GM11168 (cell line): ENCODE measurements at regions not wholly inside any gene's neighbourhood (a gene's known extent, or its start where the extent isn't known, plus 50 kb on each side); places are given as distances from the start of the nearest gene placed in this dataset.

ENCODE experiments used
- in situ Hi-C: fragments of 300-500 bp; cut with MboI; formaldehyde crosslinking; loops from one replicate; pipeline ENCODE4 v1.12.0; 2022; ENCODE audit warnings: low sequenced_read_pairs; ENCODE audit not compliant: unreplicated experiment

GRCh38 chr6:148244217-148244935 is 98.3 kb upstream of the SASH1 start:
- in situ Hi-C loops, result no loop called here

DNA sequence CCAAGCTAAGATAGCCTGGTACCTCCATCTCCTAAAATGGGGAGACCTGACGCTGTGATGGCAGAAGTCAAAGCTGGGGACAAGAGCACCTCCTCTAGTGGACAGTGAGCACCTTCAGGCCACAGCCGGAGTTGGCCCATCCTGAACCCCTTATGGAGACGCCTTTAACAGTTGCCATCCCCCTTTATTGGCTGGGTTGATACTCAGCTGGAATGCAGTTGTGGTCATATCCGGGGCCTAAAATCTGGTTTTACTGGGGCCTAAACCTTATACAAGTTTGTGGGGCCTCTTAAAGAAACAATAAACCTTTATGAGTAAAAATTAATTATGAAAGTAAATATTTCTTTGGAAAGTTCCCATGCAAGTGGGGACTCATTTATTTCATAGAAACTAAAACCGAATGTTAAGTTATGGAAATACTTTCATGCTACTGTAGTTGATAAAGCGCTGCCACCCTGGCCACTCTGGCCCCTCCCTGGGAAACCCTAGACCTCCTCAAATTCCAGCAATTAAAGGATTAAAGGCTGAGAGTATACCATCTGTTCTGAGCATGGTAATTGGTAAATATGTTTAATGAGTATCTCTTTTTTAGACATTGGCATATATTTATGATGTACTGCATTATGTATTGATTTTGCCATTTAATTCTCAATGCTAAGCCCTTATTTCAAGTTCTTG is 95.1 kb upstream of the SASH1 start:
- in situ Hi-C loops, result no loop called here

- in situ Hi-C loops, result no loop called here
These were observed 93.5 kb upstream of the SASH1 start for GRCh38 chr6:148249160-148249559.

- in situ Hi-C loops, result no loop called here
These were observed 92.8 kb upstream of the SASH1 start for GRCh38 chr6:148249679-148250375.

DNA sequence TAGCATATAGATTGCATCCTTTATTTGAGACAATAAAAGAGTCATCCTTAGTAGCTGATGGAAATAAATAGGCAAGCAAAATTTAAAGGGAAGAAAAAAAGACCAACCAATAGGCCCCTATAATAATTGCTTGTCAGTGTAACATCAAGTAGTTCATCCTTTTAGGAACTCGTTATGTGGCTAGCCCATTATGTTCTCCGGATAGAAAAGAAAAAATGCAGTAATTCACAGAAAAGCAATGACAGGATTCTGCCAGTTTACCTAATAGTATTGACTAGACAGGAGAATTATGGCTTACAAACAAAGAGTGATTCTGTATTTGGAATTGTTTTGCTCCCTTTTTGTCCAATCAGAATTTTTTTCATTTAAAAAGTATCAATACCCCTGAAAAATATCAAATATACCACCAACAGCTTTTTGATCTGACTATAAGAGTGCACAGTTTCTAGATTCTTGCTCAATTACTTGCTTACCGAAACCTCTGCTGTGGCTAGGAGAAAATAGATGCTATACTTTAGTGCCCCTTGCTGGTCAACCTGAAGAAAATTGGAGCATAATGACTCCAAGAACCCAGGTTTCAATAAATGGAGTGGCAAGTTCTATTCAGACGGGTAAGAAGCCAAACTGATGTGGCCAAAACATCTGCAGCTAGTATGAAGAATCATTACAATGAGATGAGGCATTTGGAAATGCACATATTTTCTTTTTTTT is 91.5 kb upstream of the SASH1 start:
- in situ Hi-C loops, result no loop called here

DNA sequence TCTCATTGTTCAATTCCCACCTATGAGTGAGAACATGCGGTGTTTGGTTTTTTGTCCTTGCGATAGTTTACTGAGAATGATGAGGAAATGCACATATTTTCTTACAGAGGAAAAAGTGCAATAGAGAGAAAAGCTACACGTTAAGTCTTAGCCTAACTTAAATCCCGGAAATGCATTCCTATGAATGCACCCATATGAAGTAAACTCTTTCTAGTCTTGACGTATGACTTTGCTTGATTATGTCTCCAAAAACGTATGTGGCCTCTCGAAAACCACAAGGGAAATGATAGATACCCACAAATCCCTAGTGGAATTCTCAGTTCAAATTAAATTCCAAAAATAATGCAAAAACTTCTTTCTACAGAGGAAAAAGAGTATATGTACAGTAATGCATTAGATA is 90.7 kb upstream of the SASH1 start:
- in situ Hi-C loops, result no loop called here

- in situ Hi-C loops, result no loop called here
These were observed 84.8 kb upstream of the SASH1 start for GRCh38 chr6:148257810-148258209.

DNA sequence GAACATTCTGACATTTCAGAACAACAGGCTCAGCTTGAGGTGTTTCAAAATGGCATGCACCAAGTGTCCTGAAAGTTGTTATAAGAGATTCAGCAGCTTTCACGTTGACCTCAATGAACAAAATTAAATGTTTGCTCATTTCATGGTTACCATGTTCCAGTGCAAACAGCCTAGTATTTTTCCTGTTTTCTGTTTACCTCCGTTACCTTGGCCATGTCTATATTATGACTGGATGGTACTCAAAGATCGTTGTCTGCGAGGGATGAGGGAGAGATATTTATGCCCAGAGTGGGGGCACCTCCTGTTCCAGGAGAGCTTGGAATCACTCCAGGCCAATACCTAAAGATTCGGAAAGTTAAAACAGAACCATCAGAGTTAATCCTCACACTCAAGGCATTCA is 83.8 kb upstream of the SASH1 start:
- in situ Hi-C loops, result no loop called here

DNA sequence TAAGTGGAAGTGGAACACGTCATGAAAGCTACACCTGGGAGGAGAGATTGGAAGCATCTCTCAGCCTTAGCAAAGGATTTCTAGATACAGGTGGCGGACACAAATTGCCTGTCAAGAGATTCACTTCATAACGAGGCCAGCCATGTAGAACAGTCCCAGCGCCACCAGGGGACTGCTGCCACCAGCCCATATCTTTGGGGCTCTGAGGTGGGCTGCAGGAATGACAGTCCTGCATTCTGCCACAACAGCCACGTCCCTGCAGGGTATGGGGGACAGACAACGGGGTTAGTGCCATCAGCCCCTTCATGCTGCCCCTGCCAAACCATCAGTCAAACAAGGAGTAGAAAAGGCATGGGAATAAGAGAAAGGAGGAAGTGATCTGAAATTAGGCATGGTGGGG is 81.2 kb upstream of the SASH1 start:
- in situ Hi-C loops, result no loop called here

DNA sequence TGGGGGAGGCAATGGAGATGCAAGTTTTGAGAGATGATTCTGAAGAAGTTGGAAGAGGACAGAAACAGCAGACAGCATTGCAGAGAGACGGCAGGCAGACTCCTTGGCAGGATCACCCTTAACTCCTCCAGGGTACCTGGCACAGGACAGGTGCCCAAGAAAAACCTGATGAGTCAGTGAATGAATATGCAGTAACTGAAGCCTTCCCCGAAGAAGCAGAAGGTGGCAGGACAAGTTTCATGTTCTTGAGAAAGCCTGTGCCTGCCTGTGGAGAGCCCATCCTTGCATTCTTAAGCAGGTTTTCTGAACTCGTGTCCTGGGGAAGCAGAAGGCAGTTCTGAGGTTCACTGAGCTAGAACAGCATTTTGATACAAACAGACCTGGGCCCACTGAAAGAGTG is 79.6 kb upstream of the SASH1 start:
- in situ Hi-C loops, result no loop called here

DNA sequence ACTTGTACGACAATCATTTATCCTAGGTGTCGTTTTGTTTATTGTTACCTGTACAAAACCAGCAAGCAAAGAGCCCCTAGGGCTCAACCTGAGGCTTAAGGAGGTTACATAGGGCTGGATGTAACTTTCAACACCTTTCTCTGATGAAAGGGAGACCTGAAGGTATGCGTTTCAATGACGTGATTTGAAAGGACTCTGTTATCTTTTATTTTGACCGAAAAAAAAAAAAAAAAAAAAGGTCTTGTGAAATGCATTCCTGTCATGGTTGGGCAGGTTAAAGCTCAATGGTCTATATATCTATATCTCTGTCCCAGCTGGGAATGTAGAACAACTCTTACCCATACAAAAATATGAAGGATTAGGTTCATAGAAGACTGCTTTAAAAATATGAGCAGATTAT is 78.7 kb upstream of the SASH1 start:
- in situ Hi-C loops, result no loop called here

DNA sequence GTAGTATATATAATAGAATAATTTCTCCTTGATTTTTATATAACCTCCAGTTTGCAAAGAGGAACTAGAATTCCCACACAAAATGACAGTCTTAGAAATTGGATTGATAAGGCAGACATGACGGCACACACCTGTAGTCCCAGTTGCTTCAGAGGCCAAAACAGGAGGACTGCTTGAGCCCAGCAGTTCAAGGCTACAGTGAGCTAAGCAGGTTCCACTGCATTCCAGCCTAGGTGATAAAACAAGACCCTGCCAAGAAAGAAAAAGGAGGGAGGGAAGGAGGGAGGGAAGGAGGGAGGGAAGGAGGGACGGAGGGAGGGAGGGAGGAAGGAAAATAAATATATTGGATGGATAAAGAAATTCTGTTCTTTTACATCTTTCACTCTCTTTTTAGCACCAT is 77.6 kb upstream of the SASH1 start:
- in situ Hi-C loops, result no loop called here

- in situ Hi-C loops, result no loop called here
These were observed 73.3 kb upstream of the SASH1 start for GRCh38 chr6:148269386-148269785.

DNA sequence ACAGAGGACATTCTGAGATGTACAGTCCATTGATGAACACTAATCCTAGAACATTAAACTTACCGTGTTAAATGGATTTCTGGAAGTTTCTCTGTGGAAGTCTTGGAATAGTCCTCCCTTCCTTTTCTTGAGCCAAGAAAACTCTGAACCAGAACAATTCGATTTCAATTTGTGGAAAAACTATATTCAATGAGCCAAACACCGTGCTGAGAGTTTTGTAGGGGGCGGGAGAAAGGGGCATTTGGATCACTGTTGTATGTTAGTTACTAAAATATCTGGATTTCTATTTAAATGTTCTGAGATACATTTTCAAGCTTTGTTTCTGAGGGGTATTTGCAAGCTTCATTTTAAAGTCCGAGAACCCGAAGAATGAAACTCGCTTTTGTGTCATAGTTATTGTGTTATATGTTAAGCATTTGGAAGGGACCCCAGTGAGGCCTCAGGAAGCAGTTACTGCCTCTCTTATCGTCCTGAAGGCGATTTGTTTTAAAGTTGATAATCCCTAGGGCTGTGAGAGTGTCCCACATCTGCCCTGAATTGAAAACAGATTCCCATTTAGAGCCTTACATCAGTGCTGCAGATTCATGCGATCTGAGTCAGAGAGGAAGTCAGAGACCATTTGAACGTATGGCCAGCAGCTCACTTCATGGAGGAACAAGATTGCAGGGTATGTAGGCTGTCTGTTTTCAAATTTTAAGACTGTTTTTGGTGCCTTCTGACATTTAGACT is 70.8 kb upstream of the SASH1 start:
- in situ Hi-C loops, result no loop called here

- in situ Hi-C loops, result no loop called here
These were observed 70.0 kb upstream of the SASH1 start for GRCh38 chr6:148272597-148272996.

DNA sequence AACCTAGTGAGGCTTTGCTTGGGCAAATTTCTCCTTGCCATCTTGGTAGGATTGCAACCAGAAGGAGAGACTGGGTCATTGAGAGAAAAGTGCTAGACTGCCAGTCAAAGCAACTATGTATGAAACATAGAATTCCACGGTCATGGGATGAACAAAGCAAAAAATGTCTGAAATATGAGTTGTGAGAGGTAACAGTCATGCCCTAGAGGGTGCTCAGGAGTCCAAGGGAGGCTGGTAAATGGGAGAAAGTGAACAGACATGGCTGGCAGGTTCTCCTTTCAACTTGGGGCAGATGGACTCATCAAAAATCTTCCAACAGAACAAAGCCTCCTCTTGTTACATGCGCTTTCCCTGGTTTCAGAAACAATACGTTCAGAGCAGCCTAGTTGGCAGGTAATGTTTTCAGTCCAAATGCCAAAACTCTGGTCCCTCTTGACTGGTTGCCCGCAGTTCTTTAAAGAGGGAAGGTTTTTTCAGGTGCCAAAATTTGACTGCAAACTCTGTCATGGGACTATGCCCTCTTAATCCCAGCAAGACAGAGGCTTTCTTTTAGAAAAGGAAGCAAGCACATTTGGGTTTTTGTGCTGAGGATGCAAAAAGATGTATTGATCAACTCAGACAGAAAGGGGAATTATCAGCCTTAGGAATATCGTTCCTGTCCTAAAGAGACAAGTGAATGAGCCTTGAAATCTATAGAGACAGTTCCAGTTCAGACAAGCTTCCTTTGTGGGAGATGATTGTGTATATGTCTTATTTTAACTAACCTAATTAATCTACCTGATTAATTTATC is 68.5 kb upstream of the SASH1 start:
- in situ Hi-C loops, result no loop called here

- in situ Hi-C loops, result no loop called here
These were observed 67.8 kb upstream of the SASH1 start for GRCh38 chr6:148274809-148275208.

GRCh38 chr6:148285205-148285604 is 57.4 kb upstream of the SASH1 start:
- in situ Hi-C loops, result no loop called here

DNA sequence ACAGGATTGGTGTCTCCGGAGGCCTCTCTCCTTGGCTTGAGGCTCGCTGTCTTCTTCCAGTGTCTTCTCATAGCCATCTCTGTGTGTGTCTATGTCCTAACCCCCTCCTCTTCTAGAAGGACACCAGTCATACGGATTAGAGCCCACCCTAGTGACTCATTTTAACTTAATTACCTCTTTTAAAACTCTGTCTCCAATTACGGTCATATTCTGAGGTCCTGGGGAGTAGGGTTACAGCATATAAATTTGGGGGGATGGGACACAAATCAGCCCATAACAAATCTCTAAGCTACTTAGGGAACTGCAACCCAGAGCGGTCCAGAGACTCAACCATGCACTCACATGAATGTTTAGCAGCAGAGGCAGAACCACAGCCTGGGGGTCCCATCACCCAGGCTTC is 56.1 kb upstream of the SASH1 start:
- in situ Hi-C loops, result no loop called here
